Loucy (cell line): ENCODE measurements at regions not wholly inside any gene's neighbourhood (a gene's known extent, or its start where the extent isn't known, plus 50 kb on each side); places are given as distances from the start of the nearest gene placed in this dataset.

ENCODE experiments used
- EZH2phosphoT487 ChIP-seq: fragments of 200-600 bp; IDR thresholded peaks from 2 replicates; pipeline ENCODE4 v1.6.1; 2018; ENCODE audit warnings: antibody characterized with exemption, mild to moderate bottlenecking, moderate library complexity, borderline replicate concordance
- TF ChIP-seq, protein P1 (sequence below): fragments of 200-600 bp; sonication (generic); conservative IDR thresholded peaks from 2 replicates; pipeline ENCODE4 v1.5.1; 2014; ENCODE audit warnings: mild to moderate bottlenecking, antibody characterized with exemption, low read length

DNA sequence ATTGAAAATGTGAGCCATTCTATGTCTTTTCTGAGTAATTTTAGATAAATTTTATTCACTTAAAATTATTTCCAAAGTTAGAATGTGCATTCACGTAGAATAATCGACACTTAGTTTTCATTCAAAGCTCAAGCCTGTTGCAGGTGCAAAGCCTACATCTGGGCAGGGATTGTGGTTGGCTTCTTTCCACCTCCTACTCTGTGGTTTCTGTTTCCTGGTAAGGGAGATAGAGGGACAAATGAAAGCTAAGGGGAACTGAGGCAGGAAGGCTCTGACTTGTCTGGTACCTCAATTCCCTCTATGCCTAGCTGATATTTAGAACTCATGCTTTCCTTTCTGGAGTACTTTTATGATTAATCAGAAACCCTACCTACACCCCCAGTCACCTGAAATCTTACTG lies 251.2 kb upstream of the DPYD start:
- TF ChIP-seq, protein P1, sequence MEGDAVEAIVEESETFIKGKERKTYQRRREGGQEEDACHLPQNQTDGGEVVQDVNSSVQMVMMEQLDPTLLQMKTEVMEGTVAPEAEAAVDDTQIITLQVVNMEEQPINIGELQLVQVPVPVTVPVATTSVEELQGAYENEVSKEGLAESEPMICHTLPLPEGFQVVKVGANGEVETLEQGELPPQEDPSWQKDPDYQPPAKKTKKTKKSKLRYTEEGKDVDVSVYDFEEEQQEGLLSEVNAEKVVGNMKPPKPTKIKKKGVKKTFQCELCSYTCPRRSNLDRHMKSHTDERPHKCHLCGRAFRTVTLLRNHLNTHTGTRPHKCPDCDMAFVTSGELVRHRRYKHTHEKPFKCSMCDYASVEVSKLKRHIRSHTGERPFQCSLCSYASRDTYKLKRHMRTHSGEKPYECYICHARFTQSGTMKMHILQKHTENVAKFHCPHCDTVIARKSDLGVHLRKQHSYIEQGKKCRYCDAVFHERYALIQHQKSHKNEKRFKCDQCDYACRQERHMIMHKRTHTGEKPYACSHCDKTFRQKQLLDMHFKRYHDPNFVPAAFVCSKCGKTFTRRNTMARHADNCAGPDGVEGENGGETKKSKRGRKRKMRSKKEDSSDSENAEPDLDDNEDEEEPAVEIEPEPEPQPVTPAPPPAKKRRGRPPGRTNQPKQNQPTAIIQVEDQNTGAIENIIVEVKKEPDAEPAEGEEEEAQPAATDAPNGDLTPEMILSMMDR = no peak
- TF ChIP-seq EZH2phosphoT487 = no peak
